ENCODE measurements at regions not wholly inside any gene's neighbourhood (a gene's known extent, or its start where the extent isn't known, plus 50 kb on each side); places are given as distances from the start of the nearest gene placed in this dataset.

- H3K14ac ChIP-seq (ENCODE audit: insufficient read length) = no peak overlapping the region
- H3K4me1 ChIP-seq (replicated peaks in 1 of 4; ENCODE audit: control insufficient read depth in 3 of 4, insufficient read depth in 4 of 4, low read length in 3 of 4) = no peaks in the 10 kb centered on the region
- no peak overlapping the region for H3K27ac ChIP-seq (ENCODE audit: low read depth, low read length)
- no peak overlapping the region for H4K91ac ChIP-seq (replicated peaks; ENCODE audit: insufficient read length, low read length)
- H4K5ac ChIP-seq (ENCODE audit: insufficient read length, low read depth, low read length) = no peak overlapping the region
- H2BK12ac ChIP-seq (ENCODE audit: low read depth, low read length) = no peak overlapping the region
- no peak overlapping the region for H3K4ac ChIP-seq (replicated peaks; ENCODE audit: insufficient read length, low read depth, low read length)
- no peaks in the 10 kb centered on the region for H3K9me3 ChIP-seq (ENCODE audit: insufficient read depth in 2 of 2, low read depth in 1 of 2, low read length in 1 of 2)
- H3K79me2 ChIP-seq (ENCODE audit: control insufficient read depth in 1 of 2, insufficient read depth in 2 of 2, low read length in 2 of 2) = no peaks in the 10 kb centered on the region
- no peak overlapping the region for H4K8ac ChIP-seq (ENCODE audit: extremely low read depth, insufficient read depth, low read length)
- ChIA-PET POLR2A (ENCODE audit: partially characterized antibody) (no interaction called here), CTCF (ENCODE audit: partially characterized antibody) (interaction anchor here (0.7 to 1.5 kb wide), 3 partner anchors 14 to 349 kb away, joined by 3 to 4 read pairs (median 3); no protein-coding TSS in a partner anchor)
- H3K23me2 ChIP-seq (ENCODE audit: low read depth, low read length) = no peaks in the 10 kb centered on the region
- DNase-seq (ENCODE audit: low read depth in 1 of 2, low spot score in 2 of 2) (no peak), FAIRE-seq (no peak)
- WGBS, 2 experiments (ENCODE audit: extremely low coverage in 1 of 2, insufficient coverage in 1 of 2, insufficient read length in 1 of 2, insufficient replicate concordance in 2 of 2, low coverage in 1 of 2, low lambda C conversion rate in 2 of 2, missing lambda C conversion rate in 1 of 2) = 89% methylated on average over 3 of the region's 3 CpGs; no CpG with 5 or more reads in 1 of the 2 experiments
- no peaks in the 10 kb centered on the region for H3K36me3 ChIP-seq (ENCODE audit: control insufficient read depth in 2 of 4, insufficient read depth in 4 of 4, low read length in 3 of 4)
- no peak overlapping the region for H3K4me2 ChIP-seq (ENCODE audit: insufficient read depth in 1 of 2, low read depth in 2 of 2, low read length in 2 of 2)
- no peak overlapping the region for H3K56ac ChIP-seq (replicated peaks; ENCODE audit: insufficient read length, low read depth, low read length)
- H2BK15ac ChIP-seq (ENCODE audit: low read length) = no peak overlapping the region
- H2BK20ac ChIP-seq (ENCODE audit: low read length) = no peak overlapping the region
- H3K18ac ChIP-seq (ENCODE audit: extremely low read depth, low read length) = no peak overlapping the region
- H2BK120ac ChIP-seq (replicated peaks; ENCODE audit: low read depth, low read length) = no peak overlapping the region
- H3K79me1 ChIP-seq (ENCODE audit: low read depth, low read length) = no peaks in the 10 kb centered on the region
- H3K27me3 ChIP-seq (replicated peaks in 1 of 4; ENCODE audit: control insufficient read depth in 3 of 4, extremely low read depth in 1 of 4, insufficient read depth in 3 of 4, low read length in 3 of 4) = no peaks in the 10 kb centered on the region
- H3K23ac ChIP-seq (ENCODE audit: insufficient read length) = no peak overlapping the region
- H3K9ac ChIP-seq (replicated peaks in 1 of 4; ENCODE audit: extremely low read depth in 1 of 4, low read depth in 3 of 4, low read length in 3 of 4) = no peak overlapping the region
- no peak overlapping the region for H2AK5ac ChIP-seq (ENCODE audit: low read depth, low read length)
- no peak overlapping the region for H2BK5ac ChIP-seq (ENCODE audit: low read depth, low read length)
- no peaks in the 10 kb centered on the region for H4K20me1 ChIP-seq (replicated peaks in 1 of 2; ENCODE audit: control insufficient read depth in 1 of 2, insufficient read depth in 2 of 2, low read length in 2 of 2)
- H3K4me3 ChIP-seq (ENCODE audit: extremely low read depth in 1 of 4, insufficient read depth in 2 of 4, low read depth in 3 of 4, low read length in 4 of 4) = no peak overlapping the region
- H2AFZ ChIP-seq (ENCODE audit: low read length) = no peak overlapping the region
- no peak for TF ChIP-seq EGR1 (IDR thresholded peaks at IDR 0.05; ENCODE audit: borderline replicate concordance, low read depth, low read length)
- TF ChIP-seq NANOG (IDR thresholded peaks at IDR 0.05; ENCODE audit: insufficient read depth, low read depth, low read length, poor library complexity, severe bottlenecking) = no peak
- no peak for TF ChIP-seq SAP30 (IDR thresholded peaks at IDR 0.05; ENCODE audit: insufficient read depth, insufficient replicate concordance, low read length)
- no peak for TF ChIP-seq MAX (IDR thresholded peaks at IDR 0.05)
- TF ChIP-seq SP4 (IDR thresholded peaks at IDR 0.05; ENCODE audit: low read length) = no peak
- TF ChIP-seq CTCF (IDR thresholded peaks at IDR 0.05; ENCODE audit: control extremely low read depth in 1 of 3, insufficient read depth in 1 of 3, low read depth in 1 of 3, low read length in 3 of 3) = no peak
- no peak for TF ChIP-seq FOSL1 (IDR thresholded peaks at IDR 0.05; ENCODE audit: insufficient read depth, low read depth, low read length)
Observed at GRCh38 chr2:133829450-133830020, 261.3 kb upstream of the NCKAP5 start.

Measured in H1 (cell line).